GM23338 (cell line): ENCODE measurements at regions not wholly inside any gene's neighbourhood (a gene's known extent, or its start where the extent isn't known, plus 50 kb on each side); places are given as distances from the start of the nearest gene placed in this dataset.

Experiments used
- CREB1 ChIP-seq: fragments of 250-450 bp; sonication (Bioruptor Pico); IDR thresholded peaks from 2 replicates; pipeline ENCODE4 v1.5.0; 2020; ENCODE audit warnings: low read depth, mild to moderate bottlenecking, moderate library complexity
- EZH2 ChIP-seq: fragments of 200-600 bp; sonication (generic); IDR thresholded peaks from one replicate; pipeline ENCODE4 v1.8.0; 2017; ENCODE audit warnings: antibody characterized with exemption, mild to moderate bottlenecking, low read depth; ENCODE audit not compliant: unreplicated experiment
- JUNB ChIP-seq: IDR thresholded peaks from one replicate; pipeline ENCODE4 v1.6.1; 2016; ENCODE audit warnings: antibody characterized with exemption; ENCODE audit not compliant: unreplicated experiment
- POLR2AphosphoS5 ChIP-seq: IDR thresholded peaks from 2 replicates; pipeline ENCODE4 v1.6.1; 2016; ENCODE audit warnings: antibody characterized with exemption, low read depth
- TF ChIP-seq, protein P1 (sequence below), 2 experiments: fragments of 200-600 bp in 1 of 2; sonication (generic) in 1 of 2; conservative IDR thresholded peaks; 2 replicates each; pipeline versions ENCODE4 v1.5.1 to v1.6.1; 2016 to 2017; ENCODE audit warnings: antibody characterized with exemption in 2 of 2, low read depth in 2 of 2, mild to moderate bottlenecking in 2 of 2, moderate library complexity in 1 of 2
- TF ChIP-seq, protein P2 (sequence below): IDR thresholded peaks from one replicate; pipeline ENCODE4 v1.6.1; 2018; ENCODE audit warnings: antibody characterized with exemption; ENCODE audit not compliant: unreplicated experiment

DNA sequence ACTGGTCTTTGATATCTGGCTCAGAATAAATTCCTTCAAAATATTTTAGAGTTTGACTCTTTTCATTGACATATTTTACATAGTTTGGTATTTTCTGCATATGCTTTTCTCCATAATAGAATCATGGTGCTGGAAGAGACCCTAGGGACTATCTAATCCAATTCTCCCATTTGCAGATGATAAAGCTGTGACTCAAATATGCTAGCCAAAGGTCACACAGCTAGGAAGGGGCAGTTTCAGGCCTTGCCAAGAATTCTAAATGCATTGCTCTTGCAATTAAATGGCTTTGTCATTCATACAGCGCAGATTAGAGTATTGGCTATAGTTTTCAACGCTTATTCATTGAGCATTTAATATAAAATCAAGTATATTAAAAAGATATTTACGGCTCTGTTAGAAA is 374.1 kb upstream of the RASGEF1B start:
- TF ChIP-seq, protein P1, sequence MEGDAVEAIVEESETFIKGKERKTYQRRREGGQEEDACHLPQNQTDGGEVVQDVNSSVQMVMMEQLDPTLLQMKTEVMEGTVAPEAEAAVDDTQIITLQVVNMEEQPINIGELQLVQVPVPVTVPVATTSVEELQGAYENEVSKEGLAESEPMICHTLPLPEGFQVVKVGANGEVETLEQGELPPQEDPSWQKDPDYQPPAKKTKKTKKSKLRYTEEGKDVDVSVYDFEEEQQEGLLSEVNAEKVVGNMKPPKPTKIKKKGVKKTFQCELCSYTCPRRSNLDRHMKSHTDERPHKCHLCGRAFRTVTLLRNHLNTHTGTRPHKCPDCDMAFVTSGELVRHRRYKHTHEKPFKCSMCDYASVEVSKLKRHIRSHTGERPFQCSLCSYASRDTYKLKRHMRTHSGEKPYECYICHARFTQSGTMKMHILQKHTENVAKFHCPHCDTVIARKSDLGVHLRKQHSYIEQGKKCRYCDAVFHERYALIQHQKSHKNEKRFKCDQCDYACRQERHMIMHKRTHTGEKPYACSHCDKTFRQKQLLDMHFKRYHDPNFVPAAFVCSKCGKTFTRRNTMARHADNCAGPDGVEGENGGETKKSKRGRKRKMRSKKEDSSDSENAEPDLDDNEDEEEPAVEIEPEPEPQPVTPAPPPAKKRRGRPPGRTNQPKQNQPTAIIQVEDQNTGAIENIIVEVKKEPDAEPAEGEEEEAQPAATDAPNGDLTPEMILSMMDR (conservative IDR thresholded peaks at IDR 0.05; ENCODE audit: low read depth in 2 of 2) = no peak
- TF ChIP-seq, protein P2, sequence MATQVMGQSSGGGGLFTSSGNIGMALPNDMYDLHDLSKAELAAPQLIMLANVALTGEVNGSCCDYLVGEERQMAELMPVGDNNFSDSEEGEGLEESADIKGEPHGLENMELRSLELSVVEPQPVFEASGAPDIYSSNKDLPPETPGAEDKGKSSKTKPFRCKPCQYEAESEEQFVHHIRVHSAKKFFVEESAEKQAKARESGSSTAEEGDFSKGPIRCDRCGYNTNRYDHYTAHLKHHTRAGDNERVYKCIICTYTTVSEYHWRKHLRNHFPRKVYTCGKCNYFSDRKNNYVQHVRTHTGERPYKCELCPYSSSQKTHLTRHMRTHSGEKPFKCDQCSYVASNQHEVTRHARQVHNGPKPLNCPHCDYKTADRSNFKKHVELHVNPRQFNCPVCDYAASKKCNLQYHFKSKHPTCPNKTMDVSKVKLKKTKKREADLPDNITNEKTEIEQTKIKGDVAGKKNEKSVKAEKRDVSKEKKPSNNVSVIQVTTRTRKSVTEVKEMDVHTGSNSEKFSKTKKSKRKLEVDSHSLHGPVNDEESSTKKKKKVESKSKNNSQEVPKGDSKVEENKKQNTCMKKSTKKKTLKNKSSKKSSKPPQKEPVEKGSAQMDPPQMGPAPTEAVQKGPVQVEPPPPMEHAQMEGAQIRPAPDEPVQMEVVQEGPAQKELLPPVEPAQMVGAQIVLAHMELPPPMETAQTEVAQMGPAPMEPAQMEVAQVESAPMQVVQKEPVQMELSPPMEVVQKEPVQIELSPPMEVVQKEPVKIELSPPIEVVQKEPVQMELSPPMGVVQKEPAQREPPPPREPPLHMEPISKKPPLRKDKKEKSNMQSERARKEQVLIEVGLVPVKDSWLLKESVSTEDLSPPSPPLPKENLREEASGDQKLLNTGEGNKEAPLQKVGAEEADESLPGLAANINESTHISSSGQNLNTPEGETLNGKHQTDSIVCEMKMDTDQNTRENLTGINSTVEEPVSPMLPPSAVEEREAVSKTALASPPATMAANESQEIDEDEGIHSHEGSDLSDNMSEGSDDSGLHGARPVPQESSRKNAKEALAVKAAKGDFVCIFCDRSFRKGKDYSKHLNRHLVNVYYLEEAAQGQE = no peak
- TF ChIP-seq EZH2 (no peak), CREB1 (CRISPR knock-in tag) (no peak), POLR2AphosphoS5 (no peak), JUNB (no peak)
